H1 (cell line): ENCODE measurements at regions not wholly inside any gene's neighbourhood (a gene's known extent, or its start where the extent isn't known, plus 50 kb on each side); places are given as distances from the start of the nearest gene placed in this dataset.

ENCODE experiments used
- ASH2L ChIP-seq: fragments of 200-600, 300-600 bp; sonication (generic); IDR thresholded peaks from one replicate; pipeline ENCODE4 v1.7.1; 2017; ENCODE audit warnings: low read length
- CBX5 ChIP-seq: fragments of 300-800, 300-1000 bp; sonication (generic); IDR thresholded peaks from 2 replicates; pipeline ENCODE4 v1.7.1; 2016; ENCODE audit warnings: antibody characterized with exemption, low read length, low read depth
- EZH2 ChIP-seq: fragments of 200-600 bp; sonication (generic); IDR thresholded peaks from 2 replicates; pipeline ENCODE4 v1.7.1; 2012; ENCODE audit warnings: low read depth, mild to moderate bottlenecking, moderate library complexity, low read length, inconsistent platforms; ENCODE audit not compliant: severe bottlenecking
- FOSL1 ChIP-seq: IDR thresholded peaks from 2 replicates; pipeline ENCODE4 v1.6.1; 2011; ENCODE audit warnings: mild to moderate bottlenecking, low read depth, low read length, moderate library complexity; ENCODE audit not compliant: insufficient read depth
- GTF2F1 ChIP-seq: IDR thresholded peaks from 2 replicates; pipeline ENCODE4 v1.6.1; 2012; ENCODE audit warnings: low read depth, low read length, improper control_type of control experiment, borderline replicate concordance
- KDM4A ChIP-seq: IDR thresholded peaks from one replicate; pipeline ENCODE4 v1.7.1; 2012; ENCODE audit warnings: low read depth, mild to moderate bottlenecking, moderate library complexity, low read length, inconsistent platforms; ENCODE audit not compliant: severe bottlenecking
- SAP30 ChIP-seq: fragments of 300-600 bp; sonication (generic); IDR thresholded peaks from 2 replicates; pipeline ENCODE4 v1.7.1; 2012; ENCODE audit warnings: low read length, moderate library complexity, mild to moderate bottlenecking, inconsistent platforms; ENCODE audit not compliant: insufficient read depth, insufficient replicate concordance
- TCF12 ChIP-seq: IDR thresholded peaks from 2 replicates; pipeline ENCODE4 v1.6.1; 2011; ENCODE audit warnings: low read depth, mild to moderate bottlenecking, low read length

DNA sequence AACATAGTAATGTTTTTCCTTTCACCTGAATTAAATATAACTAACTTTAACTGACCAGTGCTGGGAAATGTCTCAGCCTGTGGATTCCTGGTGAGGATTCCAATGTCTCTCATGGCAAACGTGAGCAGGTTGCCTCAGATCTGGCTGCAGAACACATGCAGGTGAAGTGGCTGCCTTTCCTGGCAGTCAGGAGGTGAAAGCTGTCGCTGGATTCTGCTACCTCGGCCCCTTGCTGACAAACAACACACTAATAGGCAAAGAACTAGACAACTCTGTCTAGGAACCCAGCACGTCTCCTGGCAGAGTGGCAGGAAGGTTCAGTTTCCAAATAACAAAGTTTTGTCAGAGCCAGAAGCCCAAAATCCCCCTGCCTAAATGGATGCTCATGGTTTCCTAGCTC, 400.8 kb upstream of the PPP2R3A start (continued):
- TF ChIP-seq CBX5 (no peak), FOSL1 (no peak), KDM4A (no peak), EZH2 (no peak), ASH2L (no peak), GTF2F1 (no peak), SAP30 (no peak), TCF12 (no peak)
